CD4-positive, alpha-beta T cell treated with Interleukin-4 for 4 hours (primary cell): ENCODE measurements at regions not wholly inside any gene's neighbourhood (a gene's known extent, or its start where the extent isn't known, plus 50 kb on each side); places are given as distances from the start of the nearest gene placed in this dataset.
"Not testable (repeated sequence)": the region's sequence is repeated elsewhere in the genome, so short reads cannot be mapped to it uniquely, and the experiment has no call there.

ENCODE experiments used
- DNase-seq: peaks from one replicate; pipeline ENCODE4 v3.0.0-alpha.2; 2020

GRCh38 chr1:213484333-213484732 lies 433.3 kb downstream of the RPS6KC1 start:
- DNase-seq: no peak

- no peak for DNase-seq
These were observed 433.7 kb downstream of the RPS6KC1 start for GRCh38 chr1:213484758-213485157.

- no peak for DNase-seq
These were observed 435.4 kb downstream of the RPS6KC1 start for GRCh38 chr1:213486488-213486887.

GRCh38 chr1:213491468-213491867 lies 440.4 kb downstream of the RPS6KC1 start:
- no peak for DNase-seq

GRCh38 chr1:213492161-213493041 lies 441.4 kb downstream of the RPS6KC1 start:
- no peak for DNase-seq

GRCh38 chr1:213499444-213499843 lies 448.4 kb downstream of the RPS6KC1 start:
- DNase-seq: no peak

GRCh38 chr1:213507472-213508223 lies 456.6 kb downstream of the RPS6KC1 start:
- no peak for DNase-seq

GRCh38 chr1:213511173-213511572 lies 460.1 kb downstream of the RPS6KC1 start:
- DNase-seq: no peak

GRCh38 chr1:213512316-213512715 lies 461.3 kb downstream of the RPS6KC1 start:
- no peak for DNase-seq

- DNase-seq: no peak
These were observed 462.0 kb downstream of the RPS6KC1 start for GRCh38 chr1:213513006-213513405.

GRCh38 chr1:213514408-213515179 lies 463.6 kb downstream of the RPS6KC1 start:
- DNase-seq: not testable (repeated sequence)

- DNase-seq: no peak
These were observed 468.1 kb downstream of the RPS6KC1 start for GRCh38 chr1:213519098-213519497.

GRCh38 chr1:213521206-213521605 lies 466.6 kb upstream of the PROX1 start:
- DNase-seq: no peak

GRCh38 chr1:213523781-213524398 lies 463.9 kb upstream of the PROX1 start:
- no peak for DNase-seq

GRCh38 chr1:213526306-213526705 lies 461.5 kb upstream of the PROX1 start:
- no peak for DNase-seq

GRCh38 chr1:213530611-213531320 lies 457.0 kb upstream of the PROX1 start:
- DNase-seq: no peak

GRCh38 chr1:213531369-213532310 lies 456.1 kb upstream of the PROX1 start:
- no peak for DNase-seq

- DNase-seq: no peak
These were observed 454.6 kb upstream of the PROX1 start for GRCh38 chr1:213533125-213533524.

- DNase-seq: no peak
These were observed 452.1 kb upstream of the PROX1 start for GRCh38 chr1:213535679-213536078.

GRCh38 chr1:213538251-213538650 lies 449.5 kb upstream of the PROX1 start:
- DNase-seq: no peak

- DNase-seq: no peak
These were observed 448.3 kb upstream of the PROX1 start for GRCh38 chr1:213539464-213539863.
